RWPE2 (cell line): ENCODE measurements at regions not wholly inside any gene's neighbourhood (a gene's known extent, or its start where the extent isn't known, plus 50 kb on each side); places are given as distances from the start of the nearest gene placed in this dataset.

Experiments used
- ATAC-seq: fragments of 200-7000 bp; cut with Tn5 transposase; 3 replicates; pipeline ENCODE4 v1.9.1; 2021; ENCODE audit warnings: low read depth
- DNase-seq: peaks from one replicate; pipeline ENCODE4 v3.0.0-alpha.2; 2020; ENCODE audit warnings: low spot score
- H3K27ac ChIP-seq: fragments of 450-650 bp; 2 replicates; pipeline ENCODE4 v1.5.1; 2017; ENCODE audit warnings: mild to moderate bottlenecking; ENCODE audit not compliant: poor library complexity, severe bottlenecking
- H3K27me3 ChIP-seq: fragments of 250-450 bp; sonication (Bioruptor Pico); 2 replicates; pipeline ENCODE4 v1.5.1; 2021; ENCODE audit warnings: mild to moderate bottlenecking, moderate library complexity; ENCODE audit not compliant: insufficient read depth, poor library complexity, severe bottlenecking
- H3K36me3 ChIP-seq: fragments of 250-450 bp; sonication (Bioruptor Pico); 2 replicates; pipeline ENCODE4 v1.5.1; 2020; ENCODE audit warnings: low read depth, mild to moderate bottlenecking, moderate library complexity
- H3K4me1 ChIP-seq: fragments of 250-450 bp; sonication (Bioruptor Pico); 2 replicates; pipeline ENCODE4 v1.5.1; 2021; ENCODE audit warnings: mild to moderate bottlenecking, moderate library complexity; ENCODE audit not compliant: insufficient read depth, poor library complexity, severe bottlenecking
- H3K4me3 ChIP-seq: fragments of 250-450 bp; sonication (Bioruptor Pico); 2 replicates; pipeline ENCODE4 v1.5.1; 2021; ENCODE audit warnings: mild to moderate bottlenecking, moderate library complexity; ENCODE audit not compliant: severe bottlenecking
- H3K9me3 ChIP-seq: fragments of 250-450 bp; sonication (Bioruptor Pico); 2 replicates; pipeline ENCODE4 v1.5.1; 2021; ENCODE audit warnings: mild to moderate bottlenecking, moderate library complexity; ENCODE audit not compliant: severe bottlenecking
- TF ChIP-seq, protein P1 (sequence below): fragments of 450-650 bp; IDR thresholded peaks from one replicate; pipeline ENCODE4 v1.5.1; 2017; ENCODE audit warnings: mild to moderate bottlenecking, moderate library complexity; ENCODE audit not compliant: poor library complexity, severe bottlenecking

GRCh38 chr4:189204616-189205015 is 736.1 kb upstream of the FRG1 start:
- TF ChIP-seq, protein P1, sequence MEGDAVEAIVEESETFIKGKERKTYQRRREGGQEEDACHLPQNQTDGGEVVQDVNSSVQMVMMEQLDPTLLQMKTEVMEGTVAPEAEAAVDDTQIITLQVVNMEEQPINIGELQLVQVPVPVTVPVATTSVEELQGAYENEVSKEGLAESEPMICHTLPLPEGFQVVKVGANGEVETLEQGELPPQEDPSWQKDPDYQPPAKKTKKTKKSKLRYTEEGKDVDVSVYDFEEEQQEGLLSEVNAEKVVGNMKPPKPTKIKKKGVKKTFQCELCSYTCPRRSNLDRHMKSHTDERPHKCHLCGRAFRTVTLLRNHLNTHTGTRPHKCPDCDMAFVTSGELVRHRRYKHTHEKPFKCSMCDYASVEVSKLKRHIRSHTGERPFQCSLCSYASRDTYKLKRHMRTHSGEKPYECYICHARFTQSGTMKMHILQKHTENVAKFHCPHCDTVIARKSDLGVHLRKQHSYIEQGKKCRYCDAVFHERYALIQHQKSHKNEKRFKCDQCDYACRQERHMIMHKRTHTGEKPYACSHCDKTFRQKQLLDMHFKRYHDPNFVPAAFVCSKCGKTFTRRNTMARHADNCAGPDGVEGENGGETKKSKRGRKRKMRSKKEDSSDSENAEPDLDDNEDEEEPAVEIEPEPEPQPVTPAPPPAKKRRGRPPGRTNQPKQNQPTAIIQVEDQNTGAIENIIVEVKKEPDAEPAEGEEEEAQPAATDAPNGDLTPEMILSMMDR = no peak
- Histone ChIP-seq H3K4me3 (no peak overlapping the region), H3K36me3 (no peaks in the 10 kb centered on the region), H3K27me3 (no peaks in the 10 kb centered on the region), H3K27ac (no peak overlapping the region), H3K4me1 (no peaks in the 10 kb centered on the region), H3K9me3 (no peaks in the 10 kb centered on the region)
- no peak for DNase-seq
- no peak for ATAC-seq

DNA sequence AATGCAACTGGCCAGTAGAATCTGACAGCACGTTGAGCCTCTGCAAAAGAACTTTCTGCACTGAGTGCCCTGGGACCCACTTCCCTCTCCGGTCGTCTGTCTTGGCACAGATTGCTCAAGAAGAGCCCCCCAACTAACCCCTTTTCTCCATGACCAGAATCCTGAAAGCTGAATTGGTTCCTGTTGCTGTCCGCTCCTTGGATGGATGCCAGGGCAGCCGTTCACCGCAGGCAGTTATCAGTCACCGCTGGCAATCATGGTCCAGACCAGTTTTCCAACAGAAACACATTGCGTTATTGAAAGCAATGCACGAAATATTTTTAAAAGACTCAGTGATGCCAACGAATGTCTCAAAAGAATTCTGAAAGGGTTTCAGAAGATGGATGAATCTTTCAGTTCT is 733.7 kb upstream of the FRG1 start:
- Histone ChIP-seq H3K4me1 (no peaks in the 10 kb centered on the region), H3K9me3 (no peaks in the 10 kb centered on the region), H3K36me3 (no peaks in the 10 kb centered on the region), H3K4me3 (no peak overlapping the region), H3K27ac (no peak overlapping the region), H3K27me3 (no peaks in the 10 kb centered on the region)
- ATAC-seq = no peak
- DNase-seq = no peak
- TF ChIP-seq, protein P1 = no peak

DNA sequence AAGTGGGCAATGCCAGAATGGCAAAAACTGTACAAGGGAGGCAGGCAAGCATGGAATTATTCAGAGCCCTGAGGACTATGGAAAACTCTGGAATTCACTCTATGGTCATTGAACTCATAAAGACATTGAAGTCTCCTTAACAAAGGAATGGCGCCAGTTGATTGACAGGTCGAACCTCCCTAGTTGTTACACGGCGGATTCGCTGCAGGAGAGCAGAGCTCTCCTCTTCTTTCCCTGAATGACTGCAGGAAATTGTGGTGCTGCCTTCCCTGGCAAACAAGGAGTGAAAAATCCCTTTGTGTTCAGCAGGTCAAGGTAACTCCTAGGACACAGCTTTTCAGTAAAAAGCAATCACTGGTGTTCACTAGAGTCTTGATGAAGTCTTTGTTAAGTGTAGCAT is 732.8 kb upstream of the FRG1 start:
- Histone ChIP-seq H3K9me3 (no peaks in the 10 kb centered on the region), H3K27ac (no peak overlapping the region), H3K4me3 (no peak overlapping the region), H3K27me3 (no peaks in the 10 kb centered on the region), H3K4me1 (no peaks in the 10 kb centered on the region), H3K36me3 (no peaks in the 10 kb centered on the region)
- no peak for ATAC-seq
- no peak for DNase-seq
- TF ChIP-seq, protein P1 = no peak

DNA sequence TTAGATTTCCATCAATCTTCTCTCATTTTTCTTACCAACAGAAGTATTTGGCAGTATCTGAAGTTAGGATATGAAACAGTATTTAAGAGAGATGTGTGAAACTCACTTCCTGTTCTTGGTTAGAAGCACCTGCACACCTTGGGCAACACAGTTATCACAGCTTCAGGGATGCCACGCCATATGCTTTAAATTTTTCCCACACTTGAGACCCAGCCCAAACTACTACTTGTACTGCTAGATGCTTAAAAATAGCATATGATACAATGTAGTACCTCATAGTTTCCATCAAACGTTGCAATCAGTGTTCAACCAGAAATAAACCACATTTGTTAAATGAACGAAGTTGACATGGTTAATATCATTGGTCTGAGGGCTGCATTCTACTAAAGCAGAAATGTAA is 725.1 kb upstream of the FRG1 start:
- Histone ChIP-seq H3K27me3 (peaks cover 5% of the 10 kb centered on the region), H3K36me3 (no peaks in the 10 kb centered on the region), H3K9me3 (no peaks in the 10 kb centered on the region), H3K4me3 (no peak overlapping the region), H3K27ac (no peak overlapping the region), H3K4me1 (no peaks in the 10 kb centered on the region)
- ATAC-seq = no peak
- TF ChIP-seq, protein P1 = no peak
- DNase-seq = no peak

GRCh38 chr4:189221691-189222090 is 719.0 kb upstream of the FRG1 start:
- no peak overlapping the region for H3K27ac ChIP-seq
- H3K36me3 ChIP-seq = no peaks in the 10 kb centered on the region
- H3K9me3 ChIP-seq = no peaks in the 10 kb centered on the region
- H3K4me1 ChIP-seq = no peaks in the 10 kb centered on the region
- TF ChIP-seq, protein P1 = no peak
- peaks cover 5% of the 10 kb centered on the region for H3K27me3 ChIP-seq
- DNase-seq (no peak), ATAC-seq (no peak)
- no peak overlapping the region for H3K4me3 ChIP-seq
